Stimulated activated CD8-positive, alpha-beta memory T cell treated with anti-CD3 and anti-CD28 coated beads, Interleukin-12 subunit alpha, Interleukin-12 subunit beta, amount 100 ng/mL, for 1 hour (primary cell): ENCODE measurements at regions not wholly inside any gene's neighbourhood (a gene's known extent, or its start where the extent isn't known, plus 50 kb on each side); places are given as distances from the start of the nearest gene placed in this dataset.

ENCODE experiments used
- DNase-seq: peaks from one replicate; pipeline ENCODE4 v3.0.0-alpha.2; 2020; ENCODE audit warnings: low read depth

- DNase-seq, result no peak
Observed at GRCh38 chr13:21757763-21758162, 86.9 kb downstream of the FGF9 start.

GRCh38 chr13:21758441-21758840, 87.6 kb downstream of the FGF9 start:
- DNase-seq, result no peak

GRCh38 chr13:21759463-21759862, 88.6 kb downstream of the FGF9 start:
- no peak for DNase-seq

- DNase-seq, result no peak
Observed at GRCh38 chr13:21759911-21760310, 89.0 kb downstream of the FGF9 start.

GRCh38 chr13:21761770-21762169, 90.9 kb downstream of the FGF9 start:
- no peak for DNase-seq

- DNase-seq, result no peak
Observed at GRCh38 chr13:21762512-21762911, 91.6 kb downstream of the FGF9 start.

GRCh38 chr13:21767032-21767431, 96.2 kb downstream of the FGF9 start:
- DNase-seq, result no peak

GRCh38 chr13:21771075-21771474, 100.2 kb downstream of the FGF9 start:
- DNase-seq, result no peak

GRCh38 chr13:21777166-21777565, 106.3 kb downstream of the FGF9 start:
- DNase-seq, result no peak

- DNase-seq, result no peak
Observed at GRCh38 chr13:21777813-21778212, 106.9 kb downstream of the FGF9 start.

GRCh38 chr13:21782736-21783135, 111.9 kb downstream of the FGF9 start:
- no peak for DNase-seq

GRCh38 chr13:21785990-21786389, 115.1 kb downstream of the FGF9 start:
- no peak for DNase-seq

- DNase-seq, result no peak
Observed at GRCh38 chr13:21796066-21796465, 125.2 kb downstream of the FGF9 start.

- DNase-seq, result no peak
Observed at GRCh38 chr13:21796775-21797514, 126.1 kb downstream of the FGF9 start.

GRCh38 chr13:21797736-21798135, 126.9 kb downstream of the FGF9 start:
- no peak for DNase-seq

GRCh38 chr13:21798181-21798580, 127.3 kb downstream of the FGF9 start:
- DNase-seq, result no peak

GRCh38 chr13:21799671-21800070, 128.8 kb downstream of the FGF9 start:
- no peak for DNase-seq

- DNase-seq, result no peak
Observed at GRCh38 chr13:21800837-21801616, 130.2 kb downstream of the FGF9 start.

- no peak for DNase-seq
Observed at GRCh38 chr13:21805733-21806132, 134.9 kb downstream of the FGF9 start.

- no peak for DNase-seq
Observed at GRCh38 chr13:21812192-21812626, 141.3 kb downstream of the FGF9 start.

- DNase-seq, result no peak
Observed at GRCh38 chr13:21813110-21813509, 142.2 kb downstream of the FGF9 start.

- no peak for DNase-seq
Observed at GRCh38 chr13:21813844-21814243, 143.0 kb downstream of the FGF9 start.

- DNase-seq, result no peak
Observed at GRCh38 chr13:21814604-21815003, 143.7 kb downstream of the FGF9 start.

GRCh38 chr13:21817878-21818277, 147.0 kb downstream of the FGF9 start:
- no peak for DNase-seq
